AG09319 (cell line): ENCODE measurements at regions not wholly inside any gene's neighbourhood (a gene's known extent, or its start where the extent isn't known, plus 50 kb on each side); places are given as distances from the start of the nearest gene placed in this dataset.

Source experiments
- DNase-seq: peaks from one replicate; pipeline ENCODE4 v3.0.0-alpha.2; 2010; ENCODE audit warnings: low read depth; ENCODE audit errors: extremely low read depth
- TF ChIP-seq, protein P1 (sequence below): IDR thresholded peaks from 2 replicates; pipeline ENCODE4 v1.5.1; 2011; ENCODE audit warnings: low read depth, mild to moderate bottlenecking, inconsistent platforms, low read length, moderate library complexity

DNA sequence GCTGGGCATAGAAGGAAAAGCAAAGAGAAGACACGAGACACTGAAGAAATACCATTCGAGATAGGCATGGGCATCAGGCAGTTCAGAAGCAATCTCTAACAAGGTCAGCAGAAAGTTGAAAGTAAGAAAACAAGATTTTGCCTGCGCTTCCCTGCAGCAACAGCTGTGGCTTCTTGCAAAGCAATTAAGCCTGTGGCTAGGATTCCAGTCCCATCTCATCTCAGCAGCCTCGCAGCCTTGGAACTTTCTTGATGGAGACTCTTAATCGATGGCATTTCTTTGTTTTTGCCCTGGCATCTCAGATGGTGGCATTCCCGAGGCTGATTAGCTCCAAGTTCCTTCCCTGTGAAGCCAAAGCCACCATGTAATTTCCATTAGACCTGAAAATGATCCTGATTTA is 64.6 kb upstream of the SPAG17 start:
- DNase-seq, result no peak
- TF ChIP-seq, protein P1, sequence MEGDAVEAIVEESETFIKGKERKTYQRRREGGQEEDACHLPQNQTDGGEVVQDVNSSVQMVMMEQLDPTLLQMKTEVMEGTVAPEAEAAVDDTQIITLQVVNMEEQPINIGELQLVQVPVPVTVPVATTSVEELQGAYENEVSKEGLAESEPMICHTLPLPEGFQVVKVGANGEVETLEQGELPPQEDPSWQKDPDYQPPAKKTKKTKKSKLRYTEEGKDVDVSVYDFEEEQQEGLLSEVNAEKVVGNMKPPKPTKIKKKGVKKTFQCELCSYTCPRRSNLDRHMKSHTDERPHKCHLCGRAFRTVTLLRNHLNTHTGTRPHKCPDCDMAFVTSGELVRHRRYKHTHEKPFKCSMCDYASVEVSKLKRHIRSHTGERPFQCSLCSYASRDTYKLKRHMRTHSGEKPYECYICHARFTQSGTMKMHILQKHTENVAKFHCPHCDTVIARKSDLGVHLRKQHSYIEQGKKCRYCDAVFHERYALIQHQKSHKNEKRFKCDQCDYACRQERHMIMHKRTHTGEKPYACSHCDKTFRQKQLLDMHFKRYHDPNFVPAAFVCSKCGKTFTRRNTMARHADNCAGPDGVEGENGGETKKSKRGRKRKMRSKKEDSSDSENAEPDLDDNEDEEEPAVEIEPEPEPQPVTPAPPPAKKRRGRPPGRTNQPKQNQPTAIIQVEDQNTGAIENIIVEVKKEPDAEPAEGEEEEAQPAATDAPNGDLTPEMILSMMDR, result no peak

DNA sequence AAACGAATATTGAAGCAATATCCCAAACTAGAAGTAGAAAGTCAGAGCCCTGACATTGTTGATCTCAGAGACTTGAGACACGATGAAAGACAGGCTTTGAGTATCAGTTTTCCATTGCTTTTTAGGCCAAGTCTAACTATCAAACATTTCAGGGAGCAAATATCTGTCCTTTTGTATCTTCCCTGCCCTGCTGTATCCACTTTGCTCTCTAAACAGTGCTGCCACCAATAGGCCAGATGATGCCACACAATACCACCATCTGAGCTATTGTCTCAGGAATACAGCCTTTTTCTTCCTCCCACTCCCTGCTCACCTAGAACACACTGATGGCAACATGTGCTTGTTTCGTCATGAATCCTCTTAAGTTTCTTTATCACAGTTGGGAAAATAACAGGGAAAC is 62.6 kb upstream of the SPAG17 start:
- TF ChIP-seq, protein P1, result peak; percentile 46
- no peak for DNase-seq

DNA sequence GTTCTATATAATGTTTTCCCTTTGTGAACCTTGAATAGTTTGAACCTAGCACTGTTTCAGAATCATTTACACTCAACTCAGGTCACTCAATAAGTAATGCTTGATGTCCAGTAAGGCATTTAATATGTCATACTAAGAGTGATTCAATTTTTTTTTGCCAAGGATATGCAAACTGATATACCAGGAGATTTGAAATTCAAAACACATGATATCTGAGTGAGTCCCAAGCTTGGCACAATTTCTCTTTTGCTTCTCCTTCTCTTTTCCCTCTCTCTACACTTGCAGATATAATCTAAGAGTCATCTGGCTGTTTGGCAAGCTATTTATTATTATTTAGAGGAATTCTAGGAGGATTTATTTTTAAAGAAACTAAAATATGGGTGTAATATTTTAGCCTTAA is 61.6 kb upstream of the SPAG17 start:
- no peak for DNase-seq

DNA sequence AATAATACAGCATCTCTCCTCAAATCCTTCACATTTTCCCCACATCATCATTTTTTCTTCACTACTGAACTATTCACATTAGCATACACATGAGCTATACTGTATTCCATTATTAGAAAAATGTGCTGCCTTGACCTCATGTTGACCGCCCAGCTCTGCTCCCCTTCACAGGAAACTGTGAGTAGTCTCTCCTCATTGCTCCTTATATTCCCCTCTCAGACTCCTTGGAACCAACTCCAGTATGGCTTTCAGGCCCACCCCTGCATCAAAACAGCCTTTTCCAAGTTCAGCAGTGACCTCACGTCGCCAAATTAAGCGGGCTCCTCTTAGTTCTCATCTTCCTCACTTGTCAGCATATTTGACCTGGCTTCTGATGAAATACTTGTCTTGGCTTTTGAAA is 59.2 kb upstream of the SPAG17 start:
- TF ChIP-seq, protein P1, result no peak
- no peak for DNase-seq

More for the DNA sequence above, 61.6 kb upstream of the SPAG17 start:
- TF ChIP-seq, protein P1, result no peak

DNA sequence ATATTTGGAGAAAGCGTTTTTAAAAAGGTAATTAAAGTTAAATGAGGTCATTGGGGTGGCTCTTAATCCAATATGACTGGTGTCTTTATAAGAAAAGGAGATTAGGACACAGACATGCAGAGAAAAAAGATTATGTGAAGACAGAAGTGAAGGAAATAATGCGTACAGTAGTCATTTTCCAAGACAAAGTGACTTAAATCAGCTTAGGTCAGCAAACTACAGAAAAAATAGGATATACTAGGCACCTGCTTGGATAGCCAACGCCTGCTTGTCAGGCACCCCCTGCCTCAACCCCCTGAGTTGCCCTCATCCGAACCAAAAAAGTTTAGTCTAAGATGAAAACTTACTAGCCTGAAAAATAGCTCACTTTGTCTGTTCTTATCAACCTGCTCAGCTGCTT is 58.2 kb upstream of the SPAG17 start:
- no peak for DNase-seq
- TF ChIP-seq, protein P1, result no peak
